ENCODE measurements at regions not wholly inside any gene's neighbourhood (a gene's known extent, or its start where the extent isn't known, plus 50 kb on each side); places are given as distances from the start of the nearest gene placed in this dataset.

- no peak for TF ChIP-seq POLR2AphosphoS5 (IDR thresholded peaks at IDR 0.05; ENCODE audit: low read depth, low read length)
- 0 out of 4 replicates have a peak, but pooled peaks of 1 of the 2 experiments have one; percentile 59 for TF ChIP-seq REST (IDR thresholded peaks at IDR 0.05; ENCODE audit: insufficient read depth in 1 of 2, low read depth in 2 of 2, low read length in 2 of 2)
- no peak for TF ChIP-seq TAF1 (IDR thresholded peaks at IDR 0.05; ENCODE audit: borderline replicate concordance, insufficient read depth, low read length)
These were observed 73.7 kb upstream of the HIVEP1 start for GRCh38 chr6:11938285-11938890.
